ENCODE measurements at regions not wholly inside any gene's neighbourhood (a gene's known extent, or its start where the extent isn't known, plus 50 kb on each side); places are given as distances from the start of the nearest gene placed in this dataset.

- no peak for TF ChIP-seq CTCF (IDR thresholded peaks at IDR 0.05)
- no peak for TF ChIP-seq POLR2A (IDR thresholded peaks at IDR 0.05)
These were observed 582.6 kb upstream of the TLE4 start for GRCh38 chr9:78989031-78989658.

Measured in thyroid gland (tissue), 4 donors.